ENCODE measurements at regions not wholly inside any gene's neighbourhood (a gene's known extent, or its start where the extent isn't known, plus 50 kb on each side); places are given as distances from the start of the nearest gene placed in this dataset.

DNA sequence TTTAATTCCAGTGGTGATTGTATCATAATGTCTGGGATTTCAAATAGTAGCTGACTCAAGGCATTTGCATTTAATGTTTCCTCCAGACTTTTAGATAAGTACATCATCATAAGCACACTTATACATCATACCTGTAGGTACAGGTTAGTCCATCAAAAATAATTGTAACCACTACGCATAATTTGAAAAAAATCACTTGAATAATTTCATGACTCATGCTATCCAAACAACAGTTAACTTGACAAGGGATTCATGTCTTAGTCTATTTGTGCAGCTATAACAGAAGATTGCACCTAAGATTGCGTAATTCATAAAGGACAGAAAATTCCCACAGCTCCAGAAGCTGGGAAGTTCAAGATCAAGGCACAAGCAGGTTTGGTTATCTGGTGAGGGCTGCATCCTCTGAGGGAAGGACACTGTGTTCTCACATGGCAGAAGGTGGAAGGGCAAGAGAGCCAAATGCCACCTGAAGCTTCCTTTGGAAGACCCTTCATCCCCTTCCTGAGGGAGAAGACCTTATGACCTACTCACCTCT, 801.7 kb upstream of the BRINP3 start:
- H3K4me1 ChIP-seq (ENCODE audit: insufficient read depth, low read length, poor library complexity, severe bottlenecking) = no peaks in the 10 kb centered on the region
- H2AFZ ChIP-seq (ENCODE audit: low read length) = no peak overlapping the region
- no peak overlapping the region for H3K4me2 ChIP-seq (ENCODE audit: low read length)
- H4K20me1 ChIP-seq (ENCODE audit: insufficient read depth, low read length) = no peaks in the 10 kb centered on the region
- H3K9me3 ChIP-seq (ENCODE audit: low read length) = no peaks in the 10 kb centered on the region
- ChIA-PET POLR2A (no interaction called here), CTCF (ENCODE audit: unreplicated experiment) (no interaction called here)
- DNase-seq (ENCODE audit: low spot score) = no peak
- TF ChIP-seq EZH2phosphoT487 (IDR thresholded peaks at IDR 0.05; ENCODE audit: borderline replicate concordance, low read depth, low read length) = no peak
- no peak for TF ChIP-seq CTCF (conservative IDR thresholded peaks at IDR 0.05; ENCODE audit: low read length)
- no peaks in the 10 kb centered on the region for H3K36me3 ChIP-seq (ENCODE audit: insufficient read depth, low read length)
- no TSS peak for BruUV-seq (replicated peaks)
- H3K9me2 ChIP-seq (ENCODE audit: insufficient read depth, low read length) = no peaks in the 10 kb centered on the region
- no peaks in the 10 kb centered on the region for H3K79me2 ChIP-seq (ENCODE audit: insufficient read depth, low read depth, low read length)
- intact Hi-C loops (cut with micrococcal nuclease; ENCODE audit: unreplicated experiment) = no loop called here
- H3K4me3 ChIP-seq (ENCODE audit: low read depth, low read length, poor library complexity, severe bottlenecking) = no peak overlapping the region
- no peak overlapping the region for H3K27ac ChIP-seq (ENCODE audit: low read depth, low read length, poor library complexity, severe bottlenecking)

GRCh38 chr1:191284175-191284574, 806.5 kb upstream of the BRINP3 start:
- H4K20me1 ChIP-seq (ENCODE audit: insufficient read depth, low read length) = no peaks in the 10 kb centered on the region
- H3K79me2 ChIP-seq (ENCODE audit: insufficient read depth, low read depth, low read length) = no peaks in the 10 kb centered on the region
- intact Hi-C loops (cut with micrococcal nuclease; ENCODE audit: unreplicated experiment) = no loop called here
- POLR2A ChIA-PET = no interaction called here
- H2AFZ ChIP-seq (ENCODE audit: low read length) = no peak overlapping the region
- TF ChIP-seq CTCF (conservative IDR thresholded peaks at IDR 0.05; ENCODE audit: low read length) (no peak), EZH2phosphoT487 (IDR thresholded peaks at IDR 0.05; ENCODE audit: borderline replicate concordance, low read depth, low read length) (no peak)
- no peaks in the 10 kb centered on the region for H3K9me2 ChIP-seq (ENCODE audit: insufficient read depth, low read length)
- H3K4me3 ChIP-seq (ENCODE audit: low read depth, low read length, poor library complexity, severe bottlenecking) = no peak overlapping the region
- DNase-seq (ENCODE audit: low spot score) = no peak
- H3K36me3 ChIP-seq (ENCODE audit: insufficient read depth, low read length) = no peaks in the 10 kb centered on the region
- H3K27ac ChIP-seq (ENCODE audit: low read depth, low read length, poor library complexity, severe bottlenecking) = no peak overlapping the region
- H3K9me3 ChIP-seq (ENCODE audit: low read length) = no peaks in the 10 kb centered on the region
- BruUV-seq (replicated peaks) = no TSS peak
- H3K4me2 ChIP-seq (ENCODE audit: low read length) = no peak overlapping the region
- H3K4me1 ChIP-seq (ENCODE audit: insufficient read depth, low read length, poor library complexity, severe bottlenecking) = no peaks in the 10 kb centered on the region
- CTCF ChIA-PET (ENCODE audit: unreplicated experiment) = no interaction called here

GRCh38 chr1:191290441-191290840, 812.8 kb upstream of the BRINP3 start:
- Histone ChIP-seq H3K79me2 (ENCODE audit: insufficient read depth, low read depth, low read length) (no peaks in the 10 kb centered on the region), H3K36me3 (ENCODE audit: insufficient read depth, low read length) (no peaks in the 10 kb centered on the region), H3K4me3 (ENCODE audit: low read depth, low read length, poor library complexity, severe bottlenecking) (no peak overlapping the region), H3K4me1 (ENCODE audit: insufficient read depth, low read length, poor library complexity, severe bottlenecking) (no peaks in the 10 kb centered on the region), H3K9me3 (ENCODE audit: low read length) (no peaks in the 10 kb centered on the region), H3K4me2 (ENCODE audit: low read length) (no peak overlapping the region), H2AFZ (ENCODE audit: low read length) (no peak overlapping the region), H3K27ac (ENCODE audit: low read depth, low read length, poor library complexity, severe bottlenecking) (no peak overlapping the region), H3K9me2 (ENCODE audit: insufficient read depth, low read length) (no peaks in the 10 kb centered on the region), H4K20me1 (ENCODE audit: insufficient read depth, low read length) (no peaks in the 10 kb centered on the region)
- ChIA-PET CTCF (ENCODE audit: unreplicated experiment) (no interaction called here), POLR2A (interaction anchor here (0.5 to 0.6 kb wide), 2 partner anchors 64 to 381 kb away, joined by 3 read pairs; no protein-coding TSS in a partner anchor)
- intact Hi-C loops (cut with micrococcal nuclease; ENCODE audit: unreplicated experiment) = no loop called here
- no peak for DNase-seq (ENCODE audit: low spot score)
- no TSS peak for BruUV-seq (replicated peaks)
- no peak for TF ChIP-seq CTCF (conservative IDR thresholded peaks at IDR 0.05; ENCODE audit: low read length)
- TF ChIP-seq EZH2phosphoT487 (IDR thresholded peaks at IDR 0.05; ENCODE audit: borderline replicate concordance, low read depth, low read length) = no peak

Data from OCI-LY7 (cell line).